ENCODE measurements at regions not wholly inside any gene's neighbourhood (a gene's known extent, or its start where the extent isn't known, plus 50 kb on each side); places are given as distances from the start of the nearest gene placed in this dataset.

- Histone ChIP-seq H3K4me1 (ENCODE audit: control insufficient read depth in 2 of 2, insufficient read depth in 2 of 2, low read length in 2 of 2) (no peaks in the 10 kb centered on the region), H3K4me3 (ENCODE audit: low read length in 2 of 2) (no peak overlapping the region), H3K36me3 (ENCODE audit: control insufficient read depth in 2 of 2, insufficient read depth in 2 of 2, low read length in 1 of 2) (no peaks in the 10 kb centered on the region), H3K9me3 (ENCODE audit: control insufficient read depth in 2 of 2, insufficient read depth in 1 of 2, low read length in 1 of 2) (peaks cover 0 to 4% of the 10 kb centered on the region in 2 donors), H3K27ac (ENCODE audit: low read depth in 1 of 2, low read length in 1 of 2) (no peak overlapping the region), H3K27me3 (ENCODE audit: control insufficient read depth in 2 of 2, insufficient read depth in 1 of 2, low read length in 1 of 2) (no peaks in the 10 kb centered on the region)
- no peak for DNase-seq (ENCODE audit: low read depth in 6 of 9, low spot score in 9 of 9)
- WGBS = 78% methylated on average over 10 of the region's 10 CpGs
Observed at GRCh38 chr4:131499141-131499873, 1649.8 kb upstream of the PCDH10 start.

GRCh38 chr4:131509521-131509920 lies 1639.6 kb upstream of the PCDH10 start:
- H3K9me3 ChIP-seq (ENCODE audit: control insufficient read depth in 2 of 2, insufficient read depth in 1 of 2, low read length in 1 of 2) = no peaks in the 10 kb centered on the region
- H3K4me1 ChIP-seq (ENCODE audit: control insufficient read depth in 2 of 2, insufficient read depth in 2 of 2, low read length in 2 of 2) = no peaks in the 10 kb centered on the region
- WGBS = 81% methylated on average over 3 of the region's 3 CpGs
- H3K4me3 ChIP-seq (ENCODE audit: low read length in 2 of 2) = no peak overlapping the region
- H3K36me3 ChIP-seq (ENCODE audit: control insufficient read depth in 2 of 2, insufficient read depth in 2 of 2, low read length in 1 of 2) = no peaks in the 10 kb centered on the region
- no peaks in the 10 kb centered on the region for H3K27me3 ChIP-seq (ENCODE audit: control insufficient read depth in 2 of 2, insufficient read depth in 1 of 2, low read length in 1 of 2)
- no peak for DNase-seq (ENCODE audit: low read depth in 6 of 9, low spot score in 9 of 9)
- H3K27ac ChIP-seq (ENCODE audit: low read depth in 1 of 2, low read length in 1 of 2) = no peak overlapping the region

- 99% methylated on average over 1 of the region's 1 CpG for WGBS
- H3K4me1 ChIP-seq (ENCODE audit: control insufficient read depth in 2 of 2, insufficient read depth in 2 of 2, low read length in 2 of 2) = no peaks in the 10 kb centered on the region
- H3K4me3 ChIP-seq (ENCODE audit: low read length in 2 of 2) = no peak overlapping the region
- DNase-seq (ENCODE audit: low read depth in 6 of 9, low spot score in 9 of 9) = no peak
- no peaks in the 10 kb centered on the region for H3K36me3 ChIP-seq (ENCODE audit: control insufficient read depth in 2 of 2, insufficient read depth in 2 of 2, low read length in 1 of 2)
- no peaks in the 10 kb centered on the region for H3K27me3 ChIP-seq (ENCODE audit: control insufficient read depth in 2 of 2, insufficient read depth in 1 of 2, low read length in 1 of 2)
- no peaks in the 10 kb centered on the region for H3K9me3 ChIP-seq (ENCODE audit: control insufficient read depth in 2 of 2, insufficient read depth in 1 of 2, low read length in 1 of 2)
- no peak overlapping the region for H3K27ac ChIP-seq (ENCODE audit: low read depth in 1 of 2, low read length in 1 of 2)
Observed at GRCh38 chr4:131526686-131527085, 1622.4 kb upstream of the PCDH10 start.

- Histone ChIP-seq H3K27ac (ENCODE audit: low read depth in 1 of 2, low read length in 1 of 2) (no peak overlapping the region), H3K4me3 (ENCODE audit: low read length in 2 of 2) (no peak overlapping the region), H3K9me3 (ENCODE audit: control insufficient read depth in 2 of 2, insufficient read depth in 1 of 2, low read length in 1 of 2) (no peaks in the 10 kb centered on the region), H3K4me1 (ENCODE audit: control insufficient read depth in 2 of 2, insufficient read depth in 2 of 2, low read length in 2 of 2) (no peaks in the 10 kb centered on the region), H3K27me3 (ENCODE audit: control insufficient read depth in 2 of 2, insufficient read depth in 1 of 2, low read length in 1 of 2) (no peaks in the 10 kb centered on the region), H3K36me3 (ENCODE audit: control insufficient read depth in 2 of 2, insufficient read depth in 2 of 2, low read length in 1 of 2) (no peaks in the 10 kb centered on the region)
- DNase-seq (ENCODE audit: low read depth in 6 of 9, low spot score in 9 of 9) = no peak
- 92% methylated on average over 6 of the region's 6 CpGs for WGBS
Observed at GRCh38 chr4:131531087-131531486, 1618.0 kb upstream of the PCDH10 start.

- no peaks in the 10 kb centered on the region for H3K36me3 ChIP-seq (ENCODE audit: control insufficient read depth in 2 of 2, insufficient read depth in 2 of 2, low read length in 1 of 2)
- DNase-seq (ENCODE audit: low read depth in 6 of 9, low spot score in 9 of 9) = no peak
- peaks cover 0 to under 1% of the 10 kb centered on the region in 2 donors for H3K9me3 ChIP-seq (ENCODE audit: control insufficient read depth in 2 of 2, insufficient read depth in 1 of 2, low read length in 1 of 2)
- H3K4me3 ChIP-seq (ENCODE audit: low read length in 2 of 2) = no peak overlapping the region
- no peak overlapping the region for H3K27ac ChIP-seq (ENCODE audit: low read depth in 1 of 2, low read length in 1 of 2)
- no peaks in the 10 kb centered on the region for H3K4me1 ChIP-seq (ENCODE audit: control insufficient read depth in 2 of 2, insufficient read depth in 2 of 2, low read length in 2 of 2)
- 94% methylated on average over 7 of the region's 7 CpGs for WGBS
- H3K27me3 ChIP-seq (ENCODE audit: control insufficient read depth in 2 of 2, insufficient read depth in 1 of 2, low read length in 1 of 2) = no peaks in the 10 kb centered on the region
Observed at GRCh38 chr4:131534944-131535645, 1614.0 kb upstream of the PCDH10 start.

- no peak for DNase-seq (ENCODE audit: low read depth in 6 of 9, low spot score in 9 of 9)
- 92% methylated on average over 3 of the region's 3 CpGs for WGBS
- H3K36me3 ChIP-seq (ENCODE audit: control insufficient read depth in 2 of 2, insufficient read depth in 2 of 2, low read length in 1 of 2) = no peaks in the 10 kb centered on the region
- H3K9me3 ChIP-seq (ENCODE audit: control insufficient read depth in 2 of 2, insufficient read depth in 1 of 2, low read length in 1 of 2) = peaks cover 0 to 2% of the 10 kb centered on the region in 2 donors
- no peak overlapping the region for H3K27ac ChIP-seq (ENCODE audit: low read depth in 1 of 2, low read length in 1 of 2)
- no peaks in the 10 kb centered on the region for H3K4me1 ChIP-seq (ENCODE audit: control insufficient read depth in 2 of 2, insufficient read depth in 2 of 2, low read length in 2 of 2)
- H3K4me3 ChIP-seq (ENCODE audit: low read length in 2 of 2) = no peak overlapping the region
- H3K27me3 ChIP-seq (ENCODE audit: control insufficient read depth in 2 of 2, insufficient read depth in 1 of 2, low read length in 1 of 2) = no peaks in the 10 kb centered on the region
Observed at GRCh38 chr4:131540256-131540655, 1608.8 kb upstream of the PCDH10 start.

GRCh38 chr4:131547506-131547981 lies 1601.5 kb upstream of the PCDH10 start:
- no peak for DNase-seq (ENCODE audit: low read depth in 6 of 9, low spot score in 9 of 9)
- H3K4me1 ChIP-seq (ENCODE audit: control insufficient read depth in 2 of 2, insufficient read depth in 2 of 2, low read length in 2 of 2) = no peaks in the 10 kb centered on the region
- WGBS = 93% methylated on average over 7 of the region's 7 CpGs
- H3K4me3 ChIP-seq (ENCODE audit: low read length in 2 of 2) = no peak overlapping the region
- no peak overlapping the region for H3K27ac ChIP-seq (ENCODE audit: low read depth in 1 of 2, low read length in 1 of 2)
- no peaks in the 10 kb centered on the region for H3K36me3 ChIP-seq (ENCODE audit: control insufficient read depth in 2 of 2, insufficient read depth in 2 of 2, low read length in 1 of 2)
- no peaks in the 10 kb centered on the region for H3K27me3 ChIP-seq (ENCODE audit: control insufficient read depth in 2 of 2, insufficient read depth in 1 of 2, low read length in 1 of 2)
- H3K9me3 ChIP-seq (ENCODE audit: control insufficient read depth in 2 of 2, insufficient read depth in 1 of 2, low read length in 1 of 2) = no peaks in the 10 kb centered on the region

GRCh38 chr4:131551306-131551705 lies 1597.8 kb upstream of the PCDH10 start:
- no peak for DNase-seq (ENCODE audit: low read depth in 6 of 9, low spot score in 9 of 9)
- Histone ChIP-seq H3K9me3 (ENCODE audit: control insufficient read depth in 2 of 2, insufficient read depth in 1 of 2, low read length in 1 of 2) (no peaks in the 10 kb centered on the region), H3K36me3 (ENCODE audit: control insufficient read depth in 2 of 2, insufficient read depth in 2 of 2, low read length in 1 of 2) (no peaks in the 10 kb centered on the region), H3K4me1 (ENCODE audit: control insufficient read depth in 2 of 2, insufficient read depth in 2 of 2, low read length in 2 of 2) (no peaks in the 10 kb centered on the region), H3K4me3 (ENCODE audit: low read length in 2 of 2) (no peak overlapping the region), H3K27me3 (ENCODE audit: control insufficient read depth in 2 of 2, insufficient read depth in 1 of 2, low read length in 1 of 2) (no peaks in the 10 kb centered on the region), H3K27ac (ENCODE audit: low read depth in 1 of 2, low read length in 1 of 2) (no peak overlapping the region)
- WGBS = 95% methylated on average over 1 of the region's 1 CpG

- Histone ChIP-seq H3K27me3 (ENCODE audit: control insufficient read depth in 2 of 2, insufficient read depth in 1 of 2, low read length in 1 of 2) (no peaks in the 10 kb centered on the region), H3K27ac (ENCODE audit: low read depth in 1 of 2, low read length in 1 of 2) (no peak overlapping the region), H3K9me3 (ENCODE audit: control insufficient read depth in 2 of 2, insufficient read depth in 1 of 2, low read length in 1 of 2) (peaks cover 0 to 4% of the 10 kb centered on the region in 2 donors), H3K4me3 (ENCODE audit: low read length in 2 of 2) (no peak overlapping the region), H3K4me1 (ENCODE audit: control insufficient read depth in 2 of 2, insufficient read depth in 2 of 2, low read length in 2 of 2) (no peaks in the 10 kb centered on the region), H3K36me3 (ENCODE audit: control insufficient read depth in 2 of 2, insufficient read depth in 2 of 2, low read length in 1 of 2) (no peaks in the 10 kb centered on the region)
- no peak for DNase-seq (ENCODE audit: low read depth in 6 of 9, low spot score in 9 of 9)
- 56% methylated on average over 1 of the region's 1 CpG for WGBS
Observed at GRCh38 chr4:131566026-131566425, 1583.1 kb upstream of the PCDH10 start.
